Heart left ventricle (tissue), 13 donors: ENCODE measurements at regions not wholly inside any gene's neighbourhood (a gene's known extent, or its start where the extent isn't known, plus 50 kb on each side); places are given as distances from the start of the nearest gene placed in this dataset.

Experiments used
- CTCF ChIP-seq, 12 donors: fragments of 200-600 bp; sonication (generic) in 4 of 12; IDR thresholded peaks; one replicate each; pipeline versions ENCODE4 v1.5.0 to v1.8.0; 2018 to 2022; ENCODE audit warnings: antibody characterized with exemption in 12 of 12, mild to moderate bottlenecking in 5 of 12
- POLR2A ChIP-seq, 2 donors: fragments of 450-650 bp; IDR thresholded peaks; one replicate each; pipeline ENCODE4 v1.6.1; 2017; ENCODE audit warnings: antibody characterized with exemption in 2 of 2, mild to moderate bottlenecking in 2 of 2, moderate library complexity in 2 of 2
- donor health status: ischemic (EF 13 %, LVEDD 7.1; RV severe dilation, severe dysfunction).
- donor health status: DM: no; HTN: yes; CAD: no.
- donor health status: DM: no; HTN: no; CAD: no.
- donor health status: ischemic (EF 25% LVEDD 6.9; RV normal size, moderate dysfunction).
- donor health status: ischemic (EF 25% LVEDD 5.7; RV mildly dilated, moderate dysfunction).
- donor health status: ischemic (EF 35%, LVEDD 5.7; RV mildly dilated, moderate dysfunction).
- donor health status: nonischemic (EF 11% LVEDD 7.7; RV severe dilation, severe dysfunction).
- donor health status: DM: yes; HTN: yes; CAD: no.
- donor health status: PGD.
- donor health status: ischemic (EF 29% LVEDD 5.4; RV normal size, mild dysfunction).
- donor health status: nonischemic (EF 23%, LVEDD 6.1; RV moderate dilation, normal function).

- TF ChIP-seq CTCF (IDR thresholded peaks at IDR 0.05) = no peak
- TF ChIP-seq POLR2A (IDR thresholded peaks at IDR 0.05) = no peak
Measured at GRCh38 chr4:66920514-66920913, 624.8 kb downstream of the CENPC start.
